EL (cell line): ENCODE measurements at regions not wholly inside any gene's neighbourhood (a gene's known extent, or its start where the extent isn't known, plus 50 kb on each side); places are given as distances from the start of the nearest gene placed in this dataset.

Source experiments
- DNase-seq: peaks from one replicate; pipeline ENCODE4 v3.0.0-alpha.2; 2016

DNA sequence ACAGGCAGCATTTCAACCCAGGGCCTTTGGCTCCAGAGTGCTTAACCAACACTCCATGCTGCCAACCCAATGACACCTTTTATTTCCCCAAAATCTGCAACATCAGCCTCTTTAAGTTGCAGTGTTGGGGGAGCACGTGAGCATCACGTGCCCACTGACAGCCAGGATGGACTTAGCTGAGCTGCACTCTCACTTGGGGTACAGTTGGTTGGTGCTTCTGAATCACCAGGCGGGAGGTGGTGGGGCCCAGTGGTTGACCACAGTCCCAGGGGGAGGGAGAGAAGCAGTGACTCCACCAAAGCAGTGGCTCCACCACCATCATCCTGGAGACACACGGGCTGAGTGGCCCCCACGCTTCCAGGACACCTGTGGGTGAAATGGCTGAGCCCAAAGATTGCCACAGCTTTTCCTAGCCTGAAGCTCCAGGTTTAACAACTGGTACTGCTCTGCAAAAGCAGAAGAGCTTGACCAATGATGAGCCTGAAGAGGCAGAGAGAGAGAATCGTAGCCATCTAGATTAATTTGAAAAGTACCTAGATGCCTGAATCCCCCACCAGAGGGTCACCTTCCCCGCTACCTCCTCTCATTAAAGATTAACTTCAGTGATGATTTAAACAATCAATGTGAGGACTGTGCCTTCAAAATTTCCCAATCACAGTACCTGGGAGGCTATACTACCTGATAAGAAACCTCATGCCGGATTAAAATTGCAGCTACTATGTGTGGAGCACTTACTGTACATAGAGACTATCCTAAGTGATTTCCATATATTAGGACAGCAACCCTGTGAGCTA lies 193.8 kb downstream of the FOXO1 start:
- DNase-seq, result no peak

DNA sequence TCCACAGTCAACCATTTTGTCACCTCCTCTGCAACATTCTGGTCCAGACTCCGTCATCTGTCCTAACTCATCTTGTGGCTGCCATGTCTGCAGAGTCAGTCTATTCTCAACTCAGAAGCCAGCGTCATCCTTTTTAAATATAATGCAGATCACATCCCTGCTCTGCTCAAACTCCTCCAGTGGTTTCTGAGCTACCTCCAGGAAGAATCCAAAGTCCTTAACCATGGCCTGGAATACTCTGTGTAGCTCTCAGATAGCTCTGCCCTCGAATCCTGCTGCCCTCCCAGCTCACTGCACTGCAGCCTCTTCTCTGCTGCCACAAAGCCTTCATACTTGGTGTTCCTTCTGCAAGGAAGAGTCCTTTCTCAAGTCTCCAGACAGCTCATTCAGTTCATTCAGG lies 190.8 kb downstream of the FOXO1 start:
- no peak for DNase-seq

GRCh38 chr13:40476175-40476958 lies 190.1 kb downstream of the FOXO1 start:
- peak; percentile 58 for DNase-seq

DNA sequence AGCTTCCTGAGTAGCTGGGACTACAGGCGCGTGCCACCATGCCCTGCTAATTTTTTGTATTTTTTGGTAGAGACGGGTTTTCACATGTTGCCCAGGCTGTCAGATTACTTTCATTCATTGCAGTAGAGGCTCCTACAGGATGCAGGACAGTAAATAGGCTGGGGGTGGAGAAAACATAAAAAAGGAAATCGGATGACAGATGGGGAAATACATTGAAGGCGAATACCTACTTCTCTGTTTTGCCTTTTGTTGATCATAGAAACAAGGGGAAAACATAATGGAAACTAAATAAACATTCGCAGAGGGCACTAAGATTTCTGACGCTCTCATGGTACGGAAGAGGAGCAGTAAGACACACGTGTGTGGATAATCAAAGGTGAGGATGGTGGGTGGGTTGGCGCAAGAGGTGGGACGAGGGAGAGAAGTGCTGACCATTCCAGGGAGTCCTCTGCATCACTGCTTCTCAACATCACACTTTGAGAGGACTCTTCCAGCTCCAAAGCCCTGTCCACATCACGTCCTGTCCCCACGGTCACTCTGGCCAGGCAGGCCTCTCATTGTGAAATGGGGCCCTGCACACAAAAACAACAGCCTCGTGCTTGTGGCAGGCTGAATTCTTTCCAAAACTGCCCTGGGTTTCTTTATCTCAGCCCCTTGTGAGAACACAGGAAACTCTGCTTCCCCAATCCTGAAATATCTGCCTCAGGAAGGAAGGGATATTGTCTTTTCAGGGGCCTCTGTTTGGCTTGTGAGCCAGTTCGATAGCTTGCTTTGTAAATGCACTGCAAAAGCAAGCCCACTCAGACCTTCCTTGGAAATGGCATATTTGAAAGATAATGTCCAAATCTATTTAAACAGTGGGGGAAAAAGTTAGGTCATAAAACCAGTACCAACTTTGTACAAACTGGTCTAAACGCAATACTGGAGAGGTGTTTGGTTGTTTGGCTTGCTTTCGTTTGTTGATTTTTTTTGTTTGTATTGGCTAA lies 188.5 kb downstream of the FOXO1 start:
- DNase-seq, result no peak

- DNase-seq, result no peak
Measured at GRCh38 chr13:40478775-40479174, 187.7 kb downstream of the FOXO1 start.

- no peak for DNase-seq
Measured at GRCh38 chr13:40479196-40479845, 187.1 kb downstream of the FOXO1 start.

DNA sequence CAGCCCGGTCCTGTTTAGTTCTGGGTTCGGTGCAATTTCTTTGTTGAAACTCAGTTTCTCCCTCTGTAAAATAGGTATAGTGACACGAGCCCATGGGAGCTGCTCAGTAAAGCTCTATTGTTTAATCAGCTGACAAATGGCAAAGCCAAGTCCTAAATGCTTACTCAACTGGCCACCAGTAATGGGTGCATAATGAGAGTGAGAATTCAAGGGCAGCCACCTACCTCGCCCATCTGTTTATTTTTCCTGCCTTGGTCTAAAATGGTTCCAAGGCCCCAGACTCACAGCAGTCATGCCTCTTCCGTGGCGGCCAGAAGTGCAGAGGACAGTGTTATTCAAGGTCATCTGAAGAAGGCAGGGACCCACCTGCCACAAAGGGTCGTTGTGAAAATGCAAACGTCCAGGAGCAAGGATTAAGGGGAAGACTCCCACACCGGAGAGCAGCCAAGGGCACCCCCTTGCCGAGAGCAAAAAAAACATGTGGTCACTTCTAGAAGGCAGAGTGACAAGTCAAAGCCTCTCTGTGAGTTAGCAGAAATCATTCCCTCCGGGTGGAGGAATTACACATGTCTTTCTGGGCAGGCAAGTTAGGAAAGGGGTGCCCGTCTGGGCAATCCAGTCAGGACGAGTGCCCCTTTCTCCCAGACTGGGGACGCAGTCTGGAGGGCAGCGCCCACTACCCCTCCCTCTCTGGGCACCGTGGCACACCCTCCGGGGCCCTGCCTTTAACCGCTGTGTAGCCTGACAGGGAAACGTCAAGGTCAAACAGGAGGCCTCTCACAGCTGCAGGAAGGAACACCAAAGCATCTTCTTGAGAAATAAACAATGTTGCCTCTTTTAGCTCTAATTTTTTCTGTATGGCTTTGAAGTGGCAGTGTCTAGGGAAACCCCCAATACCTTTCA lies 186.2 kb downstream of the FOXO1 start:
- DNase-seq, result no peak

DNA sequence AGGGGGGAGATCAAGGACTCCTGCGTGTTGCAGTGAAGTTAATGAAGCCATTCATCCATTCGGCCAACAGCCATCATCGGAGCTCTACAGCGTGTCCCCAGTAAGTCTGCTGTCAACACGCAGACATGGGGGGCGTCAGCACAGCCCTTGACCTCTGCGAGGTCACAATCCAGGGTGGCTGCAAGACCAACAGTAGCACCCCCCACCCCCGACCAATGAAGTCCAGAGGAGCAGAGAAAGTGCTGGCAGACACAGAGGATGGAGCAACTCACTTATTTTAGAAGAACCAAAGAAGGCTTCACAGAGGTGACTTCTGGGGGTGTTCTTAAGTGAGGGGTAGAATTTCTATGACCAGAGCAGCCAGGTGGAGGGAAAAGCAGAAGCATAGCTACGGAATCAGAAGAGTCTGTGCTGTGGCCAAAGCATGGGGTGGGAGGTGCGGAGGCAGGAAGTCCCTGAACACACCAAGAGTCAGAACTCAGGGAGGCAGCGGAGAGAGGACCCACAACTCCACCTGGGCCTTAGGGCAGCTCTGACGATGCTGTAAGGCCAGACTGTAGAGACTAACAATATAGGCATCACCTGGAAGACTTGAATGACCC lies 185.4 kb downstream of the FOXO1 start:
- DNase-seq, result no peak

GRCh38 chr13:40483601-40484000 lies 182.8 kb downstream of the FOXO1 start:
- no peak for DNase-seq

GRCh38 chr13:40484101-40484800 lies 182.2 kb downstream of the FOXO1 start:
- DNase-seq, result no peak

GRCh38 chr13:40484974-40485373 lies 181.5 kb downstream of the FOXO1 start:
- no peak for DNase-seq

DNA sequence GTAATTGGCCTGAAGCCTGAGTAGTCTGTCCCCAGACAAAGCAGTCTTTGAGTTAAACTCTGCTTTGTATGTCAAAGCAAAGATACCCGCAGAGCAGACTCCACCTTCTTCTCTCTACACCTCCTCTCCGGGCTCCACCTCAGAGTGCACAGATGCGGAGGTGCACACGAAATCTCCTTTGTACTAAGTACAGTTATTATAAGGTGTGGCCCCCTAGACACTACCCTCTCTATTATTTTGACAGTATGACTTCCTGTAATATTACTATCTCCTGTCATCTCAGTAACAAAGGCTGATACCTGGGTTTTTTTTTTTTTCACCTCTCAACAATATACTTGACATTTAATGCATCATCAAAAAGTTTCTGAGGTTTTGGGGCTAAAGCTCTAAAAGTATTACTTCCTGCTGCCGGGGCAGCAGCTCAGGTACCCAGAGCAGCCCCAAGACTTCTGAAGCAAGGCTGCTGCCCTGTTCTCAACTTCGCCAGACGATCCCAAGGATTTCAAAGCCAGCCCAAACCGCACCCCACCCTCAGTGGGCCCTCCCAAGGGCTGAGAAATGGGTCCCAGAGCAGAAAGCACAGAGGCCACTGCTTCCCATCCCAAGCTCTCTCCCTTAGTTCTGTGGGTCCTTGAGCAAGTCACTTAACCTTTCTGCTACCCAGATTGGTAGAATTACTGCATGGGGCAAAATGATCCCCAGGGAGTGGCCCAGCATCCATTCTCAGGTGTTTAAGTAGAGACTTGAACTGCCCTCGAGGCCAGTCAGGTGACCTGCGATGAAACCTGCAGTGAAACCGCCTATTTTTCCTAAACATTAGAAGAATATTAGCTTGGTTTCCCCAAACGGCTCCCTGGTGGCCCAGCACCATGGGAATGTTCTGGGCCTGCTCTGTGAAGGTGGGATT lies 180.6 kb downstream of the FOXO1 start:
- DNase-seq, result no peak

- DNase-seq, result no peak
Measured at GRCh38 chr13:40486518-40487163, 179.8 kb downstream of the FOXO1 start.

DNA sequence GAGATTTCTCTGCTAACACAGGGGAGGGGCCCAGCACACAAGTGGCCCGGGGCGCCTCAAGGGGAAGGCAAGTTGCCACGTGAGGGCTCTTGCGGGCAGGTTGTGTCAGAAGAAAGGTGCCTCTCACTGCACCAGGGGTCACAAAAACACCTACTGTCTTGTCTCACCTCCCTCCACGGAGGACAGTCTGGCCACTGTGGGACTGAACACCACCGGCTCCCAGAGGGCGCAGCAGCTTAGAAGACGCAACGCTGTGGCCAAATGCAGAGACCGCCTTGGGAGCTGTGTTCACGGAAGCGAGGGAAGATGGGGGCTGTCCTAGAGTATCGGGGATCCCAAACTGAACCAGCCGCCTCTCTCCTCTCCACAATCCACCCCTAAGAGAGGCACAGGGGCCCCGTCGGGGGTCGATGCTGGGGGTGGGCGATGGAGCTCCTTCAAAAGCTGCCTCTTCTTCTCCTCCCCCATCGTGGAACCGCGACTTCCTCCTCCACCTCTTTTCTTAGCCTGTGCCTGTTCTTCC lies 177.5 kb downstream of the FOXO1 start:
- no peak for DNase-seq

- DNase-seq, result no peak
Measured at GRCh38 chr13:40490086-40490758, 176.2 kb downstream of the FOXO1 start.

DNA sequence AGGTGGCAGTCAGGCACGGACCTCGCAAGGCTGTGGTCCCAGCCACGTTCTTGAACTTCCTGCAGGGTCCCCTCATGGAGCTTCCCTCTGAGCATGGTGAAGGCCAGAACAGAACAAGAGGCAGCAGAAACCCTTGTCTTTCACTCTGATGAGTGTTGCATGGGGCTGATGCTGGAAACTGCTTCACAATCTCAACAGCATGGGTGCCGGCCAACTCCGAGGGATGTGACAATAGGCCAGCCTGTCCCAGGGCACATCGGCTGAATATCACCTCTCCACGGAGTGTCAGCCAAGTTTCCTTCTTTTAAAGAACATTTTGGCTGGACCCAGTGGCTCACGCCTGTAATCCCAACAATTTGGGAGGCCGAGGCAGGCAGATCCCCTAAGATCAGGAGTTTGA lies 173.9 kb downstream of the FOXO1 start:
- DNase-seq, result no peak

DNA sequence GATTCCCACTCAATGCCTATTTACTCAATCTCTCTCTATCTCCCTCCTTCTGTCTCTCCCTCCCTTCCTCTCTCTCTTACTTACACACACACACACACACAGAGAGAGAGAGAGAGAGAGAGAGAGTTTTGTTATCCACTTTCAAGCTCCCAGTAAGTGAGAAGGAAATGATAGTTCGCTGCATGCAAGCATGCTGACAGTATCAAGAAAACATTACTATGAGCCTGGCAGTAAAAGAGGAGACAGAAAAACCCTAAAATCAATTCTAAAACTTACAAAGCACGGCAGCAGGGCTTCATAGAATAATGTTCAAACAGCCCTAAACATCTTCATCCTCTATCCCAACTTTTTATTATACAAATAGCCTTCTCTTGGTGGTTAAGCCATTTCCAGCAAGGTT lies 171.9 kb downstream of the FOXO1 start:
- DNase-seq, result no peak
